ENCODE measurements at regions not wholly inside any gene's neighbourhood (a gene's known extent, or its start where the extent isn't known, plus 50 kb on each side); places are given as distances from the start of the nearest gene placed in this dataset.

GRCh38 chr3:135473449-135473848 is 492.1 kb upstream of the PPP2R3A start:
- DNase-seq, result no peak

DNA sequence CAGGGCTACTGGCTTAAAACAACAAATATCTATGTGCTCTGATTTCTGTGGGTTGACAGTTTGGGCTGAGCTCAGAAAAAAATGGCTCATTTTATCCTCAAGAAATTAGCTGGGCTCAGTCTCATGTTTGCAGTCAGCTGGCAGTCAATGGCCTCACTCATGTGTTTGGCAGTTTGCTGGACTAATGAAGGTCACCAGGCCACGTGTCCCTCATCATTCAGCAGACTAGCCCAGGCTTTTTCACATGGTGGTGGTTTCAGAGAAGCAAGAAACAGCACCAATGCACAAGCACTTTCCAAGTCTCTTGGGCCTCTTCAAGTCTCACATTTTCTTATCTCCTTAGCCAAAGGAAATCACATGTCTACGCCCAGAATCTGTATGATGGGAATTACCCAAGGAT is 478.3 kb upstream of the PPP2R3A start:
- peak; percentile 25 to 56 for DNase-seq

GRCh38 chr3:135490219-135490915 is 475.2 kb upstream of the PPP2R3A start:
- DNase-seq, result no peak

- no peak for DNase-seq
Measured at GRCh38 chr3:135491491-135492205, 473.9 kb upstream of the PPP2R3A start.

GRCh38 chr3:135495891-135496290 is 469.6 kb upstream of the PPP2R3A start:
- DNase-seq, result peak; percentile 75 to 82

GRCh38 chr3:135497979-135498378 is 467.5 kb upstream of the PPP2R3A start:
- no peak for DNase-seq

DNA sequence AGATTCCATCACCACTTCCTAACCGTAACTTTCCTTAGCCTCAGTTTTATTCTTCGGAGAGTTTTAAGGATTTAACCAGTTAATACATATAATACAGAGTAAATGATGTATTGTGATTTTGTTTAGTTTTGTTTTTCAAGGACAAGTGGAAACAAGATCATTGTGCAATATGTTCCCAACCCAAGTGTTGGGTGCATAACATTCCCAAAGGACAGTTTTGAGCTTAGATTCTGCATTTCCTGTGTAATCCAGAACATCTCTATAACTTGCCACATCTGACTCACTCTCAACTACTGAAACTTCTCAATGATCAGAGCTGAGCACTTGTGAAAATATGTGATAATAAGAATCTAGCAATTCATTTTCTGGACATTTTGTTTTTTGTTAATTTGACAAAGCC is 466.1 kb upstream of the PPP2R3A start:
- no peak for DNase-seq

GRCh38 chr3:135500034-135500433 is 465.5 kb upstream of the PPP2R3A start:
- no peak for DNase-seq

GRCh38 chr3:135503065-135503759 is 462.3 kb upstream of the PPP2R3A start:
- no peak for DNase-seq

DNA sequence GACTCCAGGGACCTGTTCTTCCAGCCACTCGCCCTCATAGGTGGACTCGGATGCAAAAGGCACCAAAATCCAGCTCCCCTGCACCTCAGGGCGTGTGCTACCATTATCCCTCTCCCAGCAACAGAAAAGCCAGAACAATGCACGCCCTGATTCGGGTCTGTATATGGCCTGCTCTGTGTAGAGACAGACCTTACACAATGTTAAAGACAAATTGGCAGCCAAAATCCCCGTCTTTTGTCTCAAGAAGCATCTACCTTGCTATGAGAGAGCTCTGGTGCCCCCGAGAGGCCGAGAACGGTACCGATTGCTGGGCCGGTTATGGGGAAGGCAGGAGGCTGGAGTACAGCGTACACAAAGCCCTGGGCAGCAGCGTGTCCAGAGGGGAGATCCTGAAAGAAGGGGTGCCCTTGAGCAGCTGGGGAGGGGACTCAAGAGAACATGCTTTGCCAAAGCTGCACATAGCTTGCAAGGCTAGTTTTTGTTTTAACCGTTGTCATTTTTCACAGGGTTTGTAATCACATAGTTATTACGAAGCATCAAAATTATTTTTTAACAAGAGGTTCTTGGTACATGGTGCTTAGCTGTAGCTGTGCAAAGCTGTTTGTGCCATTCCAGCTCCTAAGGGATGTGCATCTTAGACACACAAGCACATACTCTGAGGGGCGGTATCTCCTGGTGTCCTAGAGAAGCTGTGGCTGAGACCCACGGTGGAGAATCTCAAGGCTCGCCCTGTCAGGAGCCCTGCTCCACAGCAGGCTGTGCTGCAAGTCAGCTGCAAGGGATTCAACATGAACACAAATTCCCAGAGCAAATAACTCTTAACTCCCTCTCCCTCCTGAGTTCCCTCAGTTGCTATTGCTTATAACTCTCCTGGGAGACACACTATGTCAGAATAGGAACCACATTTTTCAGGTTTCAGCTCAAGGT is 461.5 kb upstream of the PPP2R3A start:
- peak; percentile 49 to 68 for DNase-seq

GRCh38 chr3:135513106-135514059 is 452.1 kb upstream of the PPP2R3A start:
- DNase-seq, result no peak

DNA sequence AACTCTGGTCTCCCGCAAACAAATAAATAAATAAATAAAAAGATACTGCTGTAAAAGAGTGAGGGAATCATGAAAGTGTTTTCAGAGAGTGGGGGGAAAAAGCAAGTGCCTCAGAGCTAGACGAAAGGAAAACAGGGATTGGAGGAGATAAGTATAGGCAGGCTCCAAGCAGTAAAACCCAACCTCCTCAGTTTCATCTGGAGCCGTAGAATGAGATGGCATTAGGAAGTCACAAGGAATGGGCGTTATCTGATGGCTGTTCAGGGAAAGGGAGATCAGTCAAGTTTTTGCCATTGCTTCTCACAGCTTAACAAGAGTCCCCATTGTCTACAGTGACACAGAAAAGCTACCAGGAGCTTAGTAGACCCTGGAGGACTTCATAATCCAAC is 451.5 kb upstream of the PPP2R3A start:
- no peak for DNase-seq

GRCh38 chr3:135516143-135516542 is 449.4 kb upstream of the PPP2R3A start:
- no peak for DNase-seq

GRCh38 chr3:135528413-135529015 is 437.0 kb upstream of the PPP2R3A start:
- no peak for DNase-seq

GRCh38 chr3:135532021-135532420 is 433.5 kb upstream of the PPP2R3A start:
- DNase-seq, result no peak

GRCh38 chr3:135538123-135538522 is 427.4 kb upstream of the PPP2R3A start:
- DNase-seq, result no peak

GRCh38 chr3:135539351-135539750 is 426.2 kb upstream of the PPP2R3A start:
- no peak for DNase-seq

- no peak for DNase-seq
Measured at GRCh38 chr3:135539854-135540253, 425.7 kb upstream of the PPP2R3A start.

GRCh38 chr3:135549928-135550494 is 415.5 kb upstream of the PPP2R3A start:
- peak in 1 of 2 donors; percentile 32 for DNase-seq

- DNase-seq, result no peak
Measured at GRCh38 chr3:135556174-135556573, 409.4 kb upstream of the PPP2R3A start.

All from right lung (tissue), 2 donors.